Muscle of back (tissue), 3 donors: ENCODE measurements at regions not wholly inside any gene's neighbourhood (a gene's known extent, or its start where the extent isn't known, plus 50 kb on each side); places are given as distances from the start of the nearest gene placed in this dataset.
A peak's percentile ranks its signal among the peaks of the same experiment; 100 is the strongest.

Source experiments
- DNase-seq, 3 donors: peaks; one replicate each; pipeline versions ENCODE4 v3.0.0 to v3.0.0-alpha.2; 2013

- no peak for DNase-seq
These were observed 111.9 kb upstream of the CALN1 start for GRCh38 chr7:72524037-72524436.

GRCh38 chr7:72504061-72504706, 92.0 kb upstream of the CALN1 start:
- peak in 1 of 3 donors; percentile 8 for DNase-seq

GRCh38 chr7:72503644-72504043, 91.5 kb upstream of the CALN1 start:
- DNase-seq: no peak

- DNase-seq: no peak
These were observed 82.7 kb upstream of the CALN1 start for GRCh38 chr7:72494807-72495206.

GRCh38 chr7:72493850-72494661, 81.9 kb upstream of the CALN1 start:
- DNase-seq: peak; percentile 47 to 72 (median 68)

- DNase-seq: peak in 2 of 3 donors; percentile 7 to 26
These were observed 80.4 kb upstream of the CALN1 start for GRCh38 chr7:72492461-72493065.

- no peak for DNase-seq
These were observed 78.2 kb upstream of the CALN1 start for GRCh38 chr7:72490301-72490700.

GRCh38 chr7:72481934-72482333, 69.8 kb upstream of the CALN1 start:
- DNase-seq: no peak

GRCh38 chr7:72476608-72477305, 64.6 kb upstream of the CALN1 start:
- no peak for DNase-seq

- no peak for DNase-seq
These were observed 55.1 kb upstream of the CALN1 start for GRCh38 chr7:72467237-72467636.

- DNase-seq: no peak
These were observed 54.7 kb upstream of the CALN1 start for GRCh38 chr7:72466797-72467196.

GRCh38 chr7:72465521-72465920, 53.4 kb upstream of the CALN1 start:
- DNase-seq: no peak

GRCh38 chr7:72462311-72462710, 50.2 kb upstream of the CALN1 start:
- no peak for DNase-seq
